PFSK-1 (cell line): ENCODE measurements at regions not wholly inside any gene's neighbourhood (a gene's known extent, or its start where the extent isn't known, plus 50 kb on each side); places are given as distances from the start of the nearest gene placed in this dataset.

Source experiments
- FOXP2 ChIP-seq: optimal IDR thresholded peaks from 2 replicates; pipeline ENCODE3; 2011; ENCODE audit warnings: borderline replicate concordance, control low read depth, inconsistent platforms; ENCODE audit not compliant: insufficient read depth; ENCODE audit errors: extremely low read length, extremely low read depth
- POLR2AphosphoS5 ChIP-seq: IDR thresholded peaks from 2 replicates; pipeline ENCODE4 v1.6.1; 2012; ENCODE audit warnings: low read depth, mild to moderate bottlenecking, control low read depth, low read length, moderate library complexity
- REST ChIP-seq, 2 experiments: IDR thresholded peaks; 2 replicates each; pipeline versions ENCODE4 v1.6.1 to v1.8.0; 2011 to 2012; ENCODE audit warnings: low read depth in 2 of 2, low read length in 2 of 2, control low read depth in 1 of 2, inconsistent platforms in 1 of 2, mild to moderate bottlenecking in 1 of 2, moderate library complexity in 1 of 2; ENCODE audit not compliant: insufficient read depth in 1 of 2
- SIN3A ChIP-seq: IDR thresholded peaks from 2 replicates; pipeline ENCODE4 v1.6.1; 2012; ENCODE audit warnings: mild to moderate bottlenecking, low read length, moderate library complexity, borderline replicate concordance; ENCODE audit not compliant: insufficient read depth
- TAF1 ChIP-seq: IDR thresholded peaks from 2 replicates; pipeline ENCODE4 v1.6.1; 2012; ENCODE audit warnings: low read length, control low read depth, borderline replicate concordance; ENCODE audit not compliant: insufficient read depth

GRCh38 chr20:50301165-50301564 lies 110.5 kb downstream of the CEBPB start:
- no peak for TF ChIP-seq REST (IDR thresholded peaks at IDR 0.05; ENCODE audit: insufficient read depth in 1 of 2, low read depth in 2 of 2, low read length in 2 of 2)
- no peak for TF ChIP-seq POLR2AphosphoS5
- no peak for TF ChIP-seq TAF1
- TF ChIP-seq SIN3A: no peak
- no peak for TF ChIP-seq FOXP2

GRCh38 chr20:50301712-50302111 lies 111.1 kb downstream of the CEBPB start:
- no peak for TF ChIP-seq TAF1
- no peak for TF ChIP-seq REST (IDR thresholded peaks at IDR 0.05; ENCODE audit: insufficient read depth in 1 of 2, low read depth in 2 of 2, low read length in 2 of 2)

- TF ChIP-seq REST (IDR thresholded peaks at IDR 0.05; ENCODE audit: insufficient read depth in 1 of 2, low read depth in 2 of 2, low read length in 2 of 2) (no peak), TAF1 (no peak), SIN3A (no peak), POLR2AphosphoS5 (no peak), FOXP2 (no peak)
These were observed 111.9 kb downstream of the CEBPB start for GRCh38 chr20:50302341-50303057.

- no peak for TF ChIP-seq POLR2AphosphoS5
- TF ChIP-seq SIN3A: no peak
- no peak for TF ChIP-seq REST (IDR thresholded peaks at IDR 0.05; ENCODE audit: insufficient read depth in 1 of 2, low read depth in 2 of 2, low read length in 2 of 2)
- TF ChIP-seq FOXP2: no peak
- no peak for TF ChIP-seq TAF1
These were observed 113.2 kb downstream of the CEBPB start for GRCh38 chr20:50303573-50304500.
